Left lung (tissue), 4 donors: ENCODE measurements at regions not wholly inside any gene's neighbourhood (a gene's known extent, or its start where the extent isn't known, plus 50 kb on each side); places are given as distances from the start of the nearest gene placed in this dataset.

ENCODE experiments used
- ATAC-seq: fragments of 200-7000 bp; cut with Tn5 transposase; one replicate; pipeline ENCODE4 v1.9.1; 2020; ENCODE audit warnings: moderate library complexity
- DNase-seq, 4 donors: peaks; one replicate each; pipeline ENCODE4 v3.0.0-alpha.2; 2013 to 2020
- H3K27ac ChIP-seq, 2 donors: fragments of 200-600 bp; sonication (generic) in 1 of 2; one replicate each; pipeline versions ENCODE4 v1.5.0 to v1.8.0; 2020 to 2021
- H3K27me3 ChIP-seq, 2 donors: fragments of 200-600 bp; sonication (generic) in 1 of 2; one replicate each; pipeline versions ENCODE4 v1.5.0 to v1.8.0; 2020 to 2021
- H3K36me3 ChIP-seq, 2 donors: fragments of 200-600 bp; sonication (generic) in 1 of 2; one replicate each; pipeline versions ENCODE4 v1.5.0 to v1.8.0; 2020 to 2021
- H3K4me1 ChIP-seq, 2 donors: fragments of 200-600 bp; one replicate each; pipeline ENCODE4 v1.8.0; 2021
- H3K4me3 ChIP-seq, 2 donors: fragments of 200-600 bp; sonication (generic) in 1 of 2; one replicate each; pipeline versions ENCODE4 v1.5.0 to v1.8.0; 2020 to 2021; ENCODE audit warnings: mild to moderate bottlenecking in 1 of 2
- H3K9me3 ChIP-seq, 2 donors: fragments of 200-600 bp; sonication (generic) in 1 of 2; one replicate each; pipeline versions ENCODE4 v1.5.0 to v1.8.0; 2020 to 2021
- intact Hi-C, 2 donors: fragments of 100-400 bp; cut with DNase I; formaldehyde crosslinking; loops; one replicate each; pipeline versions ENCODE4 v1.11.2 to v1.14.2; 2022
- TF ChIP-seq, protein P1 (sequence below), 2 donors: fragments of 200-600 bp; sonication (generic) in 1 of 2; IDR thresholded peaks; one replicate each; pipeline versions ENCODE4 v1.5.0 to v1.8.0; 2021; ENCODE audit warnings: antibody characterized with exemption in 2 of 2
- donor health status: DM: no; HTN: yes; CAD: no.
- donor health status: DM: no; HTN: no; CAD: no.

DNA sequence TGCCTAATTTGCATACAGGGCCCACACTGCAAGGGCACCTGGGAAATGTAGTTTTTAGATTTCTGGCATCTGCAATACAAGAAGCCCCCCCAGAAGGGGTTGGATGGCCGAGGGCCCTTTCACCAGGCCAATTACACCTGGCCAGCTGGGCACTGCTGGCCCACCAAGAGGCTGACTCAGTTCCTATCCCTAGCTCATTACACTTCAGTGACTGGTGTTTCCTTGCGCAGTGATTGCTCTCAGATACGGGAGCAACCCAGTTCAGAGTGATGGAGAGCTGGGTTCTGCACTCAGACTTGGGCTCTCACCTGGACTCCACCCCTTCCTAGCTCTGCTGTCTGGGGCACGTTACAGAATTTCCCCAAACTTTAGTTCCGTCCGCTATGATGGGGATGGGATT, 81.1 kb upstream of the SHANK2 start:
- ATAC-seq (no peak), DNase-seq (no peak)
- Histone ChIP-seq H3K27me3 (no peaks in the 10 kb centered on the region), H3K9me3 (peaks cover 0 to 8% of the 10 kb centered on the region in 2 donors), H3K27ac (no peak overlapping the region), H3K36me3 (no peaks in the 10 kb centered on the region), H3K4me1 (no peaks in the 10 kb centered on the region), H3K4me3 (no peak overlapping the region)
- intact Hi-C loops, result no loop called here
- TF ChIP-seq, protein P1, sequence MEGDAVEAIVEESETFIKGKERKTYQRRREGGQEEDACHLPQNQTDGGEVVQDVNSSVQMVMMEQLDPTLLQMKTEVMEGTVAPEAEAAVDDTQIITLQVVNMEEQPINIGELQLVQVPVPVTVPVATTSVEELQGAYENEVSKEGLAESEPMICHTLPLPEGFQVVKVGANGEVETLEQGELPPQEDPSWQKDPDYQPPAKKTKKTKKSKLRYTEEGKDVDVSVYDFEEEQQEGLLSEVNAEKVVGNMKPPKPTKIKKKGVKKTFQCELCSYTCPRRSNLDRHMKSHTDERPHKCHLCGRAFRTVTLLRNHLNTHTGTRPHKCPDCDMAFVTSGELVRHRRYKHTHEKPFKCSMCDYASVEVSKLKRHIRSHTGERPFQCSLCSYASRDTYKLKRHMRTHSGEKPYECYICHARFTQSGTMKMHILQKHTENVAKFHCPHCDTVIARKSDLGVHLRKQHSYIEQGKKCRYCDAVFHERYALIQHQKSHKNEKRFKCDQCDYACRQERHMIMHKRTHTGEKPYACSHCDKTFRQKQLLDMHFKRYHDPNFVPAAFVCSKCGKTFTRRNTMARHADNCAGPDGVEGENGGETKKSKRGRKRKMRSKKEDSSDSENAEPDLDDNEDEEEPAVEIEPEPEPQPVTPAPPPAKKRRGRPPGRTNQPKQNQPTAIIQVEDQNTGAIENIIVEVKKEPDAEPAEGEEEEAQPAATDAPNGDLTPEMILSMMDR (IDR thresholded peaks at IDR 0.05), result no peak

DNA sequence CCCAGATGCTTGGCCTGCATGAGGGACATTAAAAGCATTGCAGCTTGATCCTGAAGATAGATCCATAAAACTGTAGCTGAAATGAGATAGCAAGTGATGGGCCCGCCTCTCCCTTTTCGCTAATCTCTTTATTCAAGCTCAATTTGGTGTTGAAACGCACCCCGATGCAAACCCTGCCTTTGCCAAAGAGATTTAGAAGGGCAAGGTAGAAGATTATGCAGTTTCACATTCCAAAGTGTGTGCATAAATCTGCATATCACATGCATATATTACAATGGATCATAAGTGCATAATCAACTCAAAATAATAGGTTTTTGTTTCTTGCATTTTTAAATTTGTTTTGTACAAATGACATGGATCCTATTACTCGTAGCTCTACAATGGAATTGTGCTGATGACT, 80.1 kb upstream of the SHANK2 start:
- TF ChIP-seq, protein P1 (IDR thresholded peaks at IDR 0.05), result no peak
- ATAC-seq (no peak), DNase-seq (no peak)
- Histone ChIP-seq H3K9me3 (peaks cover 0 to 8% of the 10 kb centered on the region in 2 donors), H3K4me1 (no peaks in the 10 kb centered on the region), H3K27ac (no peak overlapping the region), H3K36me3 (no peaks in the 10 kb centered on the region), H3K27me3 (no peaks in the 10 kb centered on the region), H3K4me3 (no peak overlapping the region)
- intact Hi-C loops, result no loop called here

DNA sequence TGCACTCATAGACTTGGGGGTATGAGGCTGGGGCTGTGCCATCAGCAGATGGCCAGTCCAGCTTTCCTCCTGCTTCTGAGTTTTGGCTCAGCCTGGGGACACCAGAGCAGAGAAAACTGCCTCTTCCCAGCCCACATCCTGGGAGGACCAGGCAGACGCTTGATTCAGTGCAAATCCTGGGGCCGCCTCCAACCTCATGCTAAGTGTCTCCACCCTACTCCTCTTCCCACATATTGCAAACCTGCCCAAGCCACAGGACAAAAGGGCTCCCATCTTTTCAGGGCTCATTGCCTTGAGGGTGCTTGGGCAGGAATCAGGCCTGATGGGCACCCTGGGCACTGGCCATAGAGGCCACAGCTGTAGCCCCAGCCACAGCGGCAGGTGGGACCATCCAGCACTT, 79.7 kb upstream of the SHANK2 start:
- Histone ChIP-seq H3K27ac (no peak overlapping the region), H3K36me3 (no peaks in the 10 kb centered on the region), H3K4me1 (no peaks in the 10 kb centered on the region), H3K4me3 (no peak overlapping the region), H3K27me3 (no peaks in the 10 kb centered on the region), H3K9me3 (peaks cover 0 to 8% of the 10 kb centered on the region in 2 donors)
- DNase-seq (peak in 1 of 4 donors; percentile 19), ATAC-seq (no peak)
- intact Hi-C loops, result no loop called here
- TF ChIP-seq, protein P1 (IDR thresholded peaks at IDR 0.05), result no peak

DNA sequence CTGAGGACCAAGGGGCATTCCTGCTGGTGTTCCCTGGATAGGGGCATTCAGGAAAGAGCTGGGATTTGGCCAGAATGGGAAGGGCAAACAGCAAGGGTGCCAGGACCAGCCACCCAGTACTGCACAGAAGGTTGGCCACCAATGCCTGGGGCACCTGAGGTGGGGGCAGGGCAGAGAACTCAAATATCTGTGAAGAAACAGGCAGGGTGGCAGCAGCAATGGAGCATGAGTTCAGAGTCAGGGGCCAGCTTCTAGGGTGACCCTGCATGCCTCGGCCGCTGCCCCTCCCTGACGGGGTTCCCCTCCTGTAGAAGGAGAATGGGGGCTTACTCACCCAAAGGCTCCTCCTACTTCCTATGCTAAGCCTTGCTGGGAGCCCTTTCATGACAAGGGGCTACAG, 79.3 kb upstream of the SHANK2 start:
- TF ChIP-seq, protein P1 (IDR thresholded peaks at IDR 0.05), result no peak
- Histone ChIP-seq H3K27ac (no peak overlapping the region), H3K27me3 (no peaks in the 10 kb centered on the region), H3K36me3 (no peaks in the 10 kb centered on the region), H3K4me3 (no peak overlapping the region), H3K9me3 (peaks cover 0 to 8% of the 10 kb centered on the region in 2 donors), H3K4me1 (no peaks in the 10 kb centered on the region)
- ATAC-seq (no peak), DNase-seq (peak in 1 of 4 donors; percentile 18)
- intact Hi-C loops, result no loop called here

DNA sequence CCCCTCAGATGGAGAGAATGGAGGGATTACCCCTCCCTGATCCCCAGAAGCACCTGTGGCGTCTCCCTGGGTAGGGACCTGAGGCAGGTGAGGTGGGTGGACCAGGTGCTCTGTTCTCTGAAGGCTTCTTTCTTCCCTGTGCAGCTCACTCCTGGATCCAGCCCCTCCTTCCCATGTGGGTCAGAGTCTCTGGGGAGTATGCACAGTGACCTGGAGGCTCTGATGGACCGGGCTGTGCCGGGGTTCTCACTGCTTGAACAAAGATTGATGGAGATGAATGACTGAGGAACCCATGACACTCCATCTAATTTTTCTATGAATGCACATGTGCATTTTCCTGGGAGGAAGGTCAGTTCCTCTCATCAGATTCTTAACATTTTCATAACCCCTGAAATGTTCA, 78.6 kb upstream of the SHANK2 start:
- no peaks in the 10 kb centered on the region for H3K4me1 ChIP-seq
- peaks cover 0 to 8% of the 10 kb centered on the region in 2 donors for H3K9me3 ChIP-seq
- H3K27me3 ChIP-seq, result no peaks in the 10 kb centered on the region
- intact Hi-C loops, result no loop called here
- H3K36me3 ChIP-seq, result no peaks in the 10 kb centered on the region
- TF ChIP-seq, protein P1 (IDR thresholded peaks at IDR 0.05), result no peak
- H3K4me3 ChIP-seq, result no peak overlapping the region
- DNase-seq (peak in 1 of 4 donors; percentile 4), ATAC-seq (no peak)
- H3K27ac ChIP-seq, result no peak overlapping the region
